HG03196 (cell line): ENCODE measurements at regions not wholly inside any gene's neighbourhood (a gene's known extent, or its start where the extent isn't known, plus 50 kb on each side); places are given as distances from the start of the nearest gene placed in this dataset.
"Not testable (repeated sequence)": the region's sequence is repeated elsewhere in the genome, so short reads cannot be mapped to it uniquely, and the experiment has no call there.

Experiments used
- ATAC-seq: cut with Tn5 transposase; IDR thresholded peaks from one replicate; pipeline ENCODE4 v1.9.1; 2021; ENCODE audit not compliant: unreplicated experiment

GRCh38 chr9:104323967-104324694 is 179.9 kb upstream of the OR13F1 start:
- not testable (repeated sequence) for ATAC-seq

- ATAC-seq, result no peak
Observed at GRCh38 chr9:104326912-104327311, 177.2 kb upstream of the OR13F1 start.

DNA sequence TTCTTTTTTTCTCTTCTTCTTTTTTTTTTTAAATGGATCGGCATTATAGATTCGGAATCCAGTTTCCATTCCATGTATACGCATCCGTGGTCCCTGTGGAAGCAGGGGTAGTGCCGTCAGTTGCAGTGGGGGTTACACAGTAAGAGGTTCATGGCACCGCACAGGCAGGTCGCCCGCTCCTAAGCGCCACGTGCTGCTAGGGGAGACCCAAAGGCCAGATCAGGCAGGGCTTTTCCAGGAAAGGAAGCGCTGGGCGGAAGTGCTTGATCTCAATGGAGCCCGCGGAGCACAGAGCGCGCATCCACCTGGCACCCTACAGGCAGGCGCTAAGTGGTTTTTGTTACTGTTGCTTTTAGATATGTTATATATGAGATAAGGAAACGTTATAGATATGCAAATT is 174.8 kb upstream of the OR13F1 start:
- ATAC-seq, result no peak

GRCh38 chr9:104330841-104331240 is 173.2 kb upstream of the OR13F1 start:
- no peak for ATAC-seq

DNA sequence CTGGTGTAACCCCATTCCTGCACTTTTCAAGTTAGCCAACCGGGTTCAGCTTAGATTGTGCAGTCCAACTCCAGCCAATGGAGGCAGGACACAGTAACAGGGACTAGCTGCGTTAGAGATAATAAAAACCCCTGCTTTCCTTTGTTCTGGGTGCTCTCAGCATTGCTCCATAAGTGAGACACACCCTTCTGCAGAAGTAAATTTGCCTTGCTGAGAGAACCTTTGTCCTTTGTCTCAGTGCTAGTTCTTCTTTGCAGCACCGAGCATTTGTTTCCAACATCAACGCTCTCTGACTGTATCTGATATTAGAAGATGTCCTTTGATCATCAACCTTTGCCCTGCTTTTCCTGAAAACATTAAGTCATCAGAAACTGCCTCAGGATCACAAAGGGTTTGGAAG is 169.5 kb upstream of the OR13F1 start:
- ATAC-seq, result no peak

DNA sequence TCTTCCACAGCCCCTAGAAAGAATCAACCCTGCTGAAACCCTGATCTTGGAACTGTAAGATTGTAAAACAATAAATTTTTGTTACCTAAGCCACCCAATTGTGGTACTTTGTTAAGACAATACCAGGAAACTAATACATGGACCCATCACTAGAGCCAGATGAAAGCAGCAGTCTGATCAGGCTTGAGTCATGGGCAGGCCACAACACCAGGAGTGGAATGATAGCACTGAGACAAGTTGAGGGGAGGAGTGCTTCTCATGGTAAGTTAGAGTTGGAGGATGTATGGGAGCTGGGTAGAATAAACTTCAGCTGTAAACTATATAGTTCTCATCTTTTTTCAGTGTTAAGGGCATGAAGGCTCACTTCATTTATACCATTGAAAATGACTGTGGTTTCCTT is 164.4 kb upstream of the OR13F1 start:
- ATAC-seq, result no peak

GRCh38 chr9:104342552-104342951 is 161.5 kb upstream of the OR13F1 start:
- ATAC-seq, result no peak

DNA sequence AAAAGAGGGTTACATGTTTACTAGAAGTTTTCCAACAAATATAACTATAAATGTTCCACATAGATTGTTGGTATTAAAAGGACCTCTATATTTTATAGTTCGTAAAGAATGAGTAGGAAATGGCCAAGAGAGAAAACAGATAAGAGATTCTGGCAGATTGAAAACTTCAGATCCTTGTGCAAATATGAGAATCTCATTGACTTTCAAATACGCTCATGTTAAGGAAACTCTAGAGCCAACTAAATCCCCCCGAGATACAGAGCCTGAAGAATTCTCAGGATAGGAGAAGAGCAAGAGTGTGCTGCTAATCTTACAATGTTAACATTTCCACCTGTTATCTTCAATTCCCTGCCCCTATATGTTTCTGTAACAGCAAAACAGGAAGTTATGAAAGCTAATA is 159.0 kb upstream of the OR13F1 start:
- no peak for ATAC-seq

DNA sequence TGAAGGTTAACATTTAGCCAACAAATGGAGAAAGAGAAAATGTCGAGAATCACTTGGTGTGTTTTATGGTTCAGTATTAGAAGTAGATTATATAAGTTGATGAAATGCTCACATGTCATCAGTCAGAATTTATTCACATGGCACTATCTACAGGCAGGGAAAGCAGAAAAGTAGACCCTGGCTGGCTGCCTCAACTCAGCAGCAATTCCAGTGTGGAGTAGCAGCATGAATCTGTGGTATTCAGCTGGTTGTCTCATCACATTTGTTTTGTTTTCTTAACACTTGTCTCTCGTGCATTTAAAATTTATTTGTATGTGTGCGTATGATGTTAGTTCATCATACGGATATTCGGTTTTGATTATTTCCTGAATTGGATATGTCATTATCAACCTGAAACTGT is 153.5 kb upstream of the OR13F1 start:
- no peak for ATAC-seq

GRCh38 chr9:104351726-104352125 is 152.3 kb upstream of the OR13F1 start:
- no peak for ATAC-seq

GRCh38 chr9:104361207-104361606 is 142.9 kb upstream of the OR13F1 start:
- ATAC-seq, result no peak

DNA sequence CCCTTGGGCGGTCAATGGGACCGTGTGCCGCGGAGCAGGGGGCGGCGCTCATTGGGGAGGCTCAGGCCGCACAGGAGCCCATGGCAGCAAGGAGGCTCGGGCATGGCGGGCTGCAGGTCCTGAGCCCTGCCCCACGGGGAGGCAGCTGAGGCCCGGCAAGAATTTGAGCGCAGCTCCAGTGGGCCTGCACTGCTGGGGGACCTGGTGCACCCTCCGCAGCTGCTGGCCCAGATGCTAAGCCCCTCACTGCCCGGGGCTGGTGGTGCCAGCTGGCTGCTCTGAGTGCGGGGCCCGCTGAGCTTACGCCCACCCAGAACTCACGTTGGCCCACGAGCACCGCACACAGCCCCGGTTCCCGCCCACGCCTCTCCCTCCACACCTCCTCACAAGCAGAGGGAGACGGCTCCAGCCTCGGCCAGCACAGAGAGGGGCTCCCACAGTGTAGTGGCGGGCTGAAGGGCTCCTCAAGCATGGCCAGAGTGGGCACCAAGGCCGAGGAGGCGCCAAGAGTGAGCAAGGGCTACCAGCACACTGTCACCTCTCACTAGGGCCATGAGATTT is 141.1 kb upstream of the OR13F1 start:
- no peak for ATAC-seq

GRCh38 chr9:104367507-104367906 is 136.6 kb upstream of the OR13F1 start:
- ATAC-seq, result no peak

DNA sequence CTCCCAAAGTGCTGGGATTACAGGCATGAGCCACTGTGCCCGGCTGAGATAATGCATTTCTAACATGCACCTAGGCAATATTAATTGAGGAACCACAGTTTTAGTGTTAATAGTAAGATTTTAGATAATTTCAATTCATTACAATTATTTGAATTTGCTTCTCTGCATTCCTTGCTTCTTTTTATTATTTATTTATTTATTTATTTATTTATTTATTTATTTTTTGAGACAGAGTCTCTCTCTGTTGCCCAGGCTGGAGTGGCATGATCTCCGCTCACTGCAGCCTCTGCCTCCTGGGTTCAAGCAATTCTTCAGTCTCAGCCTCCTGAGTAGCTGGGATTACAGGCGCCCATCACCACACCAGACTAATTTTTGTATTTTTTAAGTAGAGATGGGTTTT is 135.7 kb upstream of the OR13F1 start:
- not testable (repeated sequence) for ATAC-seq

DNA sequence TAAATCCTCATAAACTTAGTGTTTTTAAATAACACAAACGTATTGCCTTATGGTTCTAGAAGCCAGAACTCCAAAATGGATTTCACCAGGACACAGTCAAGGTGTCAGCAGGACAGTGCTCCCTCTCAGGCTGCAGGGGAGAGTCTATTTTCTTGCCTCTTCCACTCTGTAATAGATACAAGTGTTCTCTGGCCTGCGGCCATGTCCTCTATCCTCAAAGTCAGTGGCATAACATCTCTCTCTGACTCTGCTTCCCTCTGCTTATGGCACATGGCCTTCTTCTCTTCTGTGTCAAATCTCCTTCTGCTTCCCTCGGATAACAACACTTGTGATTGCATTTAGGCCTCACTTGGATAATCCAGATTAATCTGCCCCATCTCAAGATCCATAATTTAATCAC is 129.4 kb upstream of the OR13F1 start:
- no peak for ATAC-seq

GRCh38 chr9:104386013-104386412 is 118.0 kb upstream of the OR13F1 start:
- no peak for ATAC-seq

GRCh38 chr9:104386425-104387069 is 117.5 kb upstream of the OR13F1 start:
- peak; percentile 63 for ATAC-seq

DNA sequence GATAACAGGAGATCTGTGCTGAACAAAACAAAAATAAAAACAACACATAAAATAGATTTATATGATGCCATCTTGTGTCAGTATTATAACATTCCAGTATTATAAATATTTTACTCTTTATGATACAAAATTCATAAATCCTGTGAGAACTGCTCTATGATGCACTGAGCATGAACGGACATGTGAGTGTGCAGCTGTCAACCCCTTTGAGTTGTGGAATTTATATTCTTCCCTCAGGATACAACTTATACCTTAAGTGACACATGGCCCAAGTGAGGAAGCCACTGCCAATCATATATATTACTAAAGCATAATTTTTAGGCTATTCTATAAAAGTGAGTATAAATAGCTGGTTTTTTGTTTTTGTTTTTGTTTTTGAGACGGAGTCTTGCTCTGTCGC is 116.0 kb upstream of the OR13F1 start:
- ATAC-seq, result no peak

DNA sequence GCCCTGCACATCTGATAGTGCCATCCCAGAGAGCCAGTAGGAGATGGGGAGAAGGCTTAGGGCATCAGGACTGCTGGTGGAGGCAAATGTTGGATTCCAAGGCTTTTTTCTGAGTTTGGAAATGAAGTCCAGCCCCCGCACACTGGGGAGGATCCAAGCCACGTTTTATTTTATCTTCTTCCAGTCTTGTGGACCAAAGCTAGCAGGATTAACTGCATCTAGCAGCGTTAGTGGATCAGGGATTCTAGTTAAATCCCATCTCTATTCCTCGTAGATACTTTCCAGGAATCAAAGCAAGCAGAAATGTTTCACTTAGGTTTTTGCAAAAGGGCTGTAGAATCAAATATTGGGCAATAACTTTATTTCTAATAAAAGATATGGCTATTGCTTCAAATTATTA is 114.7 kb upstream of the OR13F1 start:
- ATAC-seq, result no peak

DNA sequence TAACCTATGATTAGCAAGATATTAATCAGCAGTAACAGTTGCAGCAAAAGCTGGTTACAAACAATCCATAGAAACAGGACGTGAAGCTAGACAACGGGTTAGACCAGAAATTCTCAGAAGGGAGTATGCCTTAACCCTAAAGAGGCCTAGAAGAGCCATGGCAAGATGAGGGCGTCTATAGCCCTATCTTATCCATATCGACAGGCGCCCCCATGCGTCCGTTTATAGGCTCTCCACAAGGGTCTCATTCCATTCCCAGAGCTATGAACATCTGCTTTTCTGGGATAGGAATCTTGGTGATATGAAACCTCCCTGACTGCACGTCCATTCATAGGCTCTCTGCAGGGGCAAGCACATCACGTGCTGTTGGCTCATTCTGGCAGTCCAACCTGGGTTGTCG is 109.2 kb upstream of the OR13F1 start:
- not testable (repeated sequence) for ATAC-seq

DNA sequence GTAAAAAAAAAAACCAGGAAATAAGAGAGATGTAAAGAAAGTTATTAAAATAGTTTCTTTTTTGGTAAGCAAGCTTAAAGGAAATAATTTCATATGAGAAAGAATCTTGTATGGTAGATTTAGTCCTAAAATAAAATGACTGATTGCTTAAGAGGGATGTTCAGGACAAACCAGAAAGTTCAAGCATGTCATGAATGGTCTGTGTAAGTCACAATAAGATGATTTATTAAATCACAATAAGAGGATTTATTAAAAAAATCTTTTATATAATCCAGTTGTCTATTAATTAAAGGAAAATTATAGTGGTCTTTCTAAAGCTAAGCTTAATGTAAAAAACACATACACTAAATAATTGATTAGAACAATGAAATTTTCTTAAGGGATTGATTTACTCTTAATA is 91.8 kb upstream of the OR13F1 start:
- ATAC-seq, result no peak

GRCh38 chr9:104416470-104416869 is 87.6 kb upstream of the OR13F1 start:
- no peak for ATAC-seq

- ATAC-seq, result no peak
Observed at GRCh38 chr9:104417296-104417695, 86.8 kb upstream of the OR13F1 start.
